ENCODE measurements at regions not wholly inside any gene's neighbourhood (a gene's known extent, or its start where the extent isn't known, plus 50 kb on each side); places are given as distances from the start of the nearest gene placed in this dataset.

DNA sequence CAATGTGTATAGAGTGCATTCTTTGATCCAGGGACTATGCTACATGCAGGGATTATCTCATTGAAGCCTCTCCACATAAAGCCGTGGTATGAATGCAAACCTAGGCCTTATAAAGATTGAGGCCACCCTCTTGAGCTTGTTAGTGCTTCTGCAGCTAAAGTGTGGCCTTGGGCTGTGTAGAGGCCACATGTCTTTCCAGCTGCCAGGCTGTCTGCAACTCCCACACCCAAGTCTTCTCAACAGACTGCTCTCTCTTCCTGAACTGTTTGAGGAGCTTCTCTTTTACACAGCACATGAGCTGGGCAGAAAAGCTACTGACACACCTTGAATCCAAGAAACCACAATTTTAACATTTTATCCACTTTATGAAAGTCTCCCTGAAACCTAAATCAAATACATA lies 119.2 kb upstream of the MEX3C start:
- no peaks in the 10 kb centered on the region; a peak in 1 of 5 replicates for H3K27me3 ChIP-seq (ENCODE audit: control insufficient read depth in 1 of 2, insufficient read depth in 2 of 2, low read length in 2 of 2)
- BruUV-seq (replicated peaks), result no TSS peak
- H3K36me3 ChIP-seq (replicated peaks in 1 of 2; ENCODE audit: control insufficient read depth in 1 of 2, insufficient read depth in 2 of 2, low read length in 2 of 2), result no peaks in the 10 kb centered on the region
- H3K9ac ChIP-seq (ENCODE audit: insufficient read depth, low read depth, low read length), result no peak overlapping the region
- no peak for DNase-seq (ENCODE audit: low spot score)
- H3K9me3 ChIP-seq (ENCODE audit: low read length), result no peaks in the 10 kb centered on the region
- no peak for FAIRE-seq
- H3K79me2 ChIP-seq (ENCODE audit: insufficient read depth, low read length), result no peaks in the 10 kb centered on the region
- peaks cover 5% of the 10 kb centered on the region; the same call in 1 of the 2 replicates for H3K4me1 ChIP-seq (ENCODE audit: insufficient read depth, low read length)
- ChIA-PET POLR2A (no interaction called here), CTCF (ENCODE audit: low intra/inter-chr PET ratio, low total read pairs) (no interaction called here)
- in situ Hi-C loops (cut with HindIII; ENCODE audit: extremely low pct_ligation_motif_present, low pct_unique_long_range_greater_than_20kb) (no loop called here), intact Hi-C loops (cut with micrococcal nuclease; ENCODE audit: unreplicated experiment) (no loop called here)
- TF ChIP-seq MYC (CRISPR knock-in tag; IDR thresholded peaks at IDR 0.05; ENCODE audit: borderline replicate concordance), result no peak
- no peak for TF ChIP-seq ZNF589 (CRISPR knock-in tag; conservative IDR thresholded peaks at IDR 0.05)
- TF ChIP-seq, protein P1, sequence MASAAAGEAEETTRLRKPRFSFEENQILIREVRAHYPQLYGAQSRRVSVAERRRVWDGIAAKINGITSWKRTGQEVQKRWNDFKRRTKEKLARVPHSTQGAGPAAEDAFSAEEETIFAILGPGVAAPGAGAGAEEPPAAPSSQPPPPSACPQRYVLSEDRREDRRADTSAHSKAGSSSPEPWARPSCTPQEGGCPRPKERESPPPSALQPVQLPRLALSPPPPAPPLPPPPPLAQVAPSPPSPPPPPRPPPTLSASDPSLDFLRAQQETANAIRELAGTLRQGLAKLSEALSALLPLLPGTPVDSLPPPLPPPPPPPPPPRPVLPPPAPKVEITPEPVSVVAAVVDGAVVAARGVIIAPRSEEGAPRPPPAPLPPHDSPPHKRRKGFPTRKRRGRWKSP (CRISPR knock-in tag; IDR thresholded peaks at IDR 0.05), result no peak
- TF ChIP-seq, protein P2, sequence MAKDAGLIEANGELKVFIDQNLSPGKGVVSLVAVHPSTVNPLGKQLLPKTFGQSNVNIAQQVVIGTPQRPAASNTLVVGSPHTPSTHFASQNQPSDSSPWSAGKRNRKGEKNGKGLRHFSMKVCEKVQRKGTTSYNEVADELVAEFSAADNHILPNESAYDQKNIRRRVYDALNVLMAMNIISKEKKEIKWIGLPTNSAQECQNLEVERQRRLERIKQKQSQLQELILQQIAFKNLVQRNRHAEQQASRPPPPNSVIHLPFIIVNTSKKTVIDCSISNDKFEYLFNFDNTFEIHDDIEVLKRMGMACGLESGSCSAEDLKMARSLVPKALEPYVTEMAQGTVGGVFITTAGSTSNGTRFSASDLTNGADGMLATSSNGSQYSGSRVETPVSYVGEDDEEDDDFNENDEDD (CRISPR knock-in tag; IDR thresholded peaks at IDR 0.05; ENCODE audit: borderline replicate concordance), result no peak
- no peak for TF ChIP-seq TOE1 (CRISPR knock-in tag; IDR thresholded peaks at IDR 0.05)
- TF ChIP-seq ZFX (CRISPR knock-in tag; IDR thresholded peaks at IDR 0.05; ENCODE audit: low read depth), result no peak
- no peak for TF ChIP-seq ZZZ3 (CRISPR knock-in tag; IDR thresholded peaks at IDR 0.05; ENCODE audit: borderline replicate concordance)
- no peak for TF ChIP-seq IRF2 (CRISPR knock-in tag; IDR thresholded peaks at IDR 0.05)
- TF ChIP-seq, protein P3, sequence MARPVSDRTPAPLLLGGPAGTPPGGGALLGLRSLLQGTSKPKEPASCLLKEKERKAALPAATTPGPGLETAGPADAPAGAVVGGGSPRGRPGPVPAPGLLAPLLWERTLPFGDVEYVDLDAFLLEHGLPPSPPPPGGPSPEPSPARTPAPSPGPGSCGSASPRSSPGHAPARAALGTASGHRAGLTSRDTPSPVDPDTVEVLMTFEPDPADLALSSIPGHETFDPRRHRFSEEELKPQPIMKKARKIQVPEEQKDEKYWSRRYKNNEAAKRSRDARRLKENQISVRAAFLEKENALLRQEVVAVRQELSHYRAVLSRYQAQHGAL (CRISPR knock-in tag; IDR thresholded peaks at IDR 0.05; ENCODE audit: not compliant biosample characterization), result no peak
- TF ChIP-seq, protein P4, sequence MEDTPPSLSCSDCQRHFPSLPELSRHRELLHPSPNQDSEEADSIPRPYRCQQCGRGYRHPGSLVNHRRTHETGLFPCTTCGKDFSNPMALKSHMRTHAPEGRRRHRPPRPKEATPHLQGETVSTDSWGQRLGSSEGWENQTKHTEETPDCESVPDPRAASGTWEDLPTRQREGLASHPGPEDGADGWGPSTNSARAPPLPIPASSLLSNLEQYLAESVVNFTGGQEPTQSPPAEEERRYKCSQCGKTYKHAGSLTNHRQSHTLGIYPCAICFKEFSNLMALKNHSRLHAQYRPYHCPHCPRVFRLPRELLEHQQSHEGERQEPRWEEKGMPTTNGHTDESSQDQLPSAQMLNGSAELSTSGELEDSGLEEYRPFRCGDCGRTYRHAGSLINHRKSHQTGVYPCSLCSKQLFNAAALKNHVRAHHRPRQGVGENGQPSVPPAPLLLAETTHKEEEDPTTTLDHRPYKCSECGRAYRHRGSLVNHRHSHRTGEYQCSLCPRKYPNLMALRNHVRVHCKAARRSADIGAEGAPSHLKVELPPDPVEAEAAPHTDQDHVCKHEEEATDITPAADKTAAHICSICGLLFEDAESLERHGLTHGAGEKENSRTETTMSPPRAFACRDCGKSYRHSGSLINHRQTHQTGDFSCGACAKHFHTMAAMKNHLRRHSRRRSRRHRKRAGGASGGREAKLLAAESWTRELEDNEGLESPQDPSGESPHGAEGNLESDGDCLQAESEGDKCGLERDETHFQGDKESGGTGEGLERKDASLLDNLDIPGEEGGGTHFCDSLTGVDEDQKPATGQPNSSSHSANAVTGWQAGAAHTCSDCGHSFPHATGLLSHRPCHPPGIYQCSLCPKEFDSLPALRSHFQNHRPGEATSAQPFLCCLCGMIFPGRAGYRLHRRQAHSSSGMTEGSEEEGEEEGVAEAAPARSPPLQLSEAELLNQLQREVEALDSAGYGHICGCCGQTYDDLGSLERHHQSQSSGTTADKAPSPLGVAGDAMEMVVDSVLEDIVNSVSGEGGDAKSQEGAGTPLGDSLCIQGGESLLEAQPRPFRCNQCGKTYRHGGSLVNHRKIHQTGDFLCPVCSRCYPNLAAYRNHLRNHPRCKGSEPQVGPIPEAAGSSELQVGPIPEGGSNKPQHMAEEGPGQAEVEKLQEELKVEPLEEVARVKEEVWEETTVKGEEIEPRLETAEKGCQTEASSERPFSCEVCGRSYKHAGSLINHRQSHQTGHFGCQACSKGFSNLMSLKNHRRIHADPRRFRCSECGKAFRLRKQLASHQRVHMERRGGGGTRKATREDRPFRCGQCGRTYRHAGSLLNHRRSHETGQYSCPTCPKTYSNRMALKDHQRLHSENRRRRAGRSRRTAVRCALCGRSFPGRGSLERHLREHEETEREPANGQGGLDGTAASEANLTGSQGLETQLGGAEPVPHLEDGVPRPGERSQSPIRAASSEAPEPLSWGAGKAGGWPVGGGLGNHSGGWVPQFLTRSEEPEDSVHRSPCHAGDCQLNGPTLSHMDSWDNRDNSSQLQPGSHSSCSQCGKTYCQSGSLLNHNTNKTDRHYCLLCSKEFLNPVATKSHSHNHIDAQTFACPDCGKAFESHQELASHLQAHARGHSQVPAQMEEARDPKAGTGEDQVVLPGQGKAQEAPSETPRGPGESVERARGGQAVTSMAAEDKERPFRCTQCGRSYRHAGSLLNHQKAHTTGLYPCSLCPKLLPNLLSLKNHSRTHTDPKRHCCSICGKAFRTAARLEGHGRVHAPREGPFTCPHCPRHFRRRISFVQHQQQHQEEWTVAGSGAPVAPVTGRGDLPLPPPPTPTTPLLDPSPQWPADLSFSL (CRISPR knock-in tag; IDR thresholded peaks at IDR 0.05), result no peak
- TF ChIP-seq XRCC5 (optimal IDR thresholded peaks at IDR 0.05; ENCODE audit: low read length), result no peak
- TF ChIP-seq, protein P5, sequence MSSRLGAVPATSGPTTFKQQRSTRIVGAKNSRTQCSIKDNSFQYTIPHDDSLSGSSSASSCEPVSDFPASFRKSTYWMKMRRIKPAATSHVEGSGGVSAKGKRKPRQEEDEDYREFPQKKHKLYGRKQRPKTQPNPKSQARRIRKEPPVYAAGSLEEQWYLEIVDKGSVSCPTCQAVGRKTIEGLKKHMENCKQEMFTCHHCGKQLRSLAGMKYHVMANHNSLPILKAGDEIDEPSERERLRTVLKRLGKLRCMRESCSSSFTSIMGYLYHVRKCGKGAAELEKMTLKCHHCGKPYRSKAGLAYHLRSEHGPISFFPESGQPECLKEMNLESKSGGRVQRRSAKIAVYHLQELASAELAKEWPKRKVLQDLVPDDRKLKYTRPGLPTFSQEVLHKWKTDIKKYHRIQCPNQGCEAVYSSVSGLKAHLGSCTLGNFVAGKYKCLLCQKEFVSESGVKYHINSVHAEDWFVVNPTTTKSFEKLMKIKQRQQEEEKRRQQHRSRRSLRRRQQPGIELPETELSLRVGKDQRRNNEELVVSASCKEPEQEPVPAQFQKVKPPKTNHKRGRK (CRISPR knock-in tag; IDR thresholded peaks at IDR 0.05), result no peak
- H2AFZ ChIP-seq (ENCODE audit: low read length), result no peak overlapping the region
- no peak for ATAC-seq
- H3K4me3 ChIP-seq (replicated peaks in 1 of 3; ENCODE audit: insufficient read depth in 1 of 3, low read depth in 2 of 3, low read length in 3 of 3), result no peak overlapping the region
- H3K27ac ChIP-seq (ENCODE audit: extremely low read length, insufficient read depth, low read length), result no peak overlapping the region
- WGBS (ENCODE audit: low lambda C conversion rate), result 0% methylated on average over 1 of the region's 1 CpG
- H4K20me1 ChIP-seq (ENCODE audit: insufficient read depth, low read length), result no peaks in the 10 kb centered on the region
- no peak overlapping the region for H3K4me2 ChIP-seq (ENCODE audit: low read depth, low read length)

All from HepG2 (cell line).